Renal cortical epithelial cell (primary cell): ENCODE measurements at regions not wholly inside any gene's neighbourhood (a gene's known extent, or its start where the extent isn't known, plus 50 kb on each side); places are given as distances from the start of the nearest gene placed in this dataset.

Experiments
- DNase-seq: peaks from one replicate; pipeline ENCODE4 v3.0.0-alpha.2; 2011; ENCODE audit warnings: low read depth

DNA sequence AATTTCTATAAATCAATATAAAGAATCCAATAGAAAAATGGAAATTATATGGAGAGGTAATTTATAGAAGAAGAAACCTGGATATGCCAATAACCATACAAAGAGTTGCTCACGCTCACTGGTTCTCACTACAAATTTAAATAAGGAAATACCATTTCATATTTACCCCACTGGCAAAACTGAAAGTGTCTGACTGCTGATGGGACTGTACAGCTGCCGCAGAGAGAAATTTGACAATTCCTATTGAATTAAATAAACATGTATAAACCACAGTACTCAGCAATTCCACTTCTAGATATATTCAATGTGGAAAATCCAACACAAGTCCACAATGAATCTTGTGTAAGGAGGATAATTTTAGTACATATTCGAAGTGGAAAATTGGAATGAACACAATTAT, 830.4 kb upstream of the GRAMD2B start:
- no peak for DNase-seq

GRCh38 chr5:125595095-125595494, 828.1 kb upstream of the GRAMD2B start:
- peak; percentile 13 for DNase-seq

GRCh38 chr5:125595845-125596244, 827.4 kb upstream of the GRAMD2B start:
- DNase-seq, result no peak

DNA sequence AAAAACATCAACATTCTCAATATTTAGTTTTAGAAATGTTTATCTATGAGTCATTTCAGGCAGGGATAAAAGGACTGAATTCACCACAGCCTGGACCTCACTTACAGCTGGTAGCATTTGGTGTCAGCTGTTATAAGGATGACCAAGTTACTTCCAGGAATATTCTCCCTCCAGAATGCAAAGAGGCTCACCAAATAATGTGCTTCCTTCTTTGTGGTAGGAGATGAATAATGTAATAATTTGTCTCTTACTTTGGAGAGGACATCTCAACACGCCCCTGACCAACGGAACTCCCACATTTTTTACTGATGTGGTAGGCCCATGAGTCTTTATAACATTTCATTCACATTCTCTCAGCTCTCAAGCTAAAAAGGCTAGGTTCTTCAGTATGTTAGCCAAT, 825.9 kb upstream of the GRAMD2B start:
- DNase-seq, result no peak

DNA sequence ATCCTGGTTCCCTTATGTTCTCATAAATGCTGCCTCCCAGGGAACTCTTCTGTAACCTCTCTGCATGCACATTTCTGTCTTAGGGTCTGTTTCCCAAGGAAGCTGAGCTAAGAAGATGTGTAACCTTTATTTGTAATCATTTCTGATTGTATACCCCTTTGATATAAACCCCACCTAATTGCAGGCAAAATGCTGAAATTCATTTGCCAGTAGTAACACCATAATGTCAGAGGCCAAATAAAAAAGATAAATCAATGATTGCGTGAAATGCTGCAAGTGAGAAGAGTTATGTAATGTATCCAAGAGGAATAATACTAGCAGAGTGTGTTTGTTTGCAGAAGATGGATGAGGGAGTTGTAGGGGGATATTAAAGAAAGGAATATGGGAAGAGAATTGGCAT, 822.6 kb upstream of the GRAMD2B start:
- DNase-seq, result no peak

DNA sequence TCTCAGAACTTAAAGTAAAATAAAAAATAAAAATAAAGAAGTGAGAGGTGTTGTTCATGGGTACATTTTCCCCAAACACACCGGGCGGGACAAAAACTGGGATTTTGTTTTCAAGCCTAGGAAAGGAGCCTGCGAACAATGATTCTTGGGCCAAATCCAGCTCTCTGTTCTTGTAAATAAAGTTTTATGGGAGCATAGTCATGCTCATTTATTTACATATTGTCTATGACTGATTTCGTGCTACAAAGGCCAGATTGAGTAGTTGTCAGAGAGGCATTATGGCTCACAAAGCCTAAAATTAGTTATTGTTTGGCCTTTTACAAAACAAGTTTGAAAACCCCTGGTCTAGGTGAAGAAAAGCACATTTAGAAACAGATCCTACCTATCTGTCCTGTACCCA, 821.0 kb upstream of the GRAMD2B start:
- DNase-seq, result no peak

GRCh38 chr5:125603321-125603720, 819.9 kb upstream of the GRAMD2B start:
- peak; percentile 36 for DNase-seq

DNA sequence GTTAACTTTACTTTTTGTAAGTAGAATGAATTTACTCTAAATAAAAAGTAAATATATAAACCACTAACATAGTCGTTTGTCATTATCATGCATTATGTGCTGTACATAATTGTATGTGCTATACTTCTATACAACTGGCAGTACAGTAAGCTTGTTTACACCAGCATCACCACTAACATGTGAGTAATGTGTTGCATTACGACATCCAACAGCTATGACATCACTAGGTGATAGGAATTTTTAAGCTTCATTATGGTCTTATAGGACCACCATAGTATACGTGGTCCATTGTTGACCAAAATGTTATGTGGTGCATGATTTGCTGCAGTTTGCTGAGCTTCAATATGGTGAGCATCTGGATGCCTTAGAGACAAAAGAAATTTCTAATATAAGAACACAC, 819.1 kb upstream of the GRAMD2B start:
- peak; percentile 16 for DNase-seq

DNA sequence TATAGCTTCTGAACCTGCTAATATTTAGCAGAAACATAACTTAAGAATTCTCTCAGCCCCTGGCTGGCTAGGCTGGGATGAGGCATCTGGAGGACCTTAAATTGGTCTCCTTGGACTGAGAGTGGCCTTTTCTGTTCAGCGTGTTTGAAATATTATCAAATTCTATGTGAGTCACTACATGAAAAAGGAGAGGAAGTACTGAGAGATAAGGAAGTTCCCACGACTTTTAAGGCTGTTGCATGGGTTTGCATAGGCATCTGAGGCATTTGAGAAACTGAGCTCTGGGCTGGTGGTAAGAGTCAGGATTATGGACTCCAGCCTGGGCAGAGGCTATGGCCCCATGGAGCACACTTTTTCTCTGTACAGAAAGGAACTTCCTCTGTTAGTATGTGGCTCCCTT, 816.2 kb upstream of the GRAMD2B start:
- no peak for DNase-seq

DNA sequence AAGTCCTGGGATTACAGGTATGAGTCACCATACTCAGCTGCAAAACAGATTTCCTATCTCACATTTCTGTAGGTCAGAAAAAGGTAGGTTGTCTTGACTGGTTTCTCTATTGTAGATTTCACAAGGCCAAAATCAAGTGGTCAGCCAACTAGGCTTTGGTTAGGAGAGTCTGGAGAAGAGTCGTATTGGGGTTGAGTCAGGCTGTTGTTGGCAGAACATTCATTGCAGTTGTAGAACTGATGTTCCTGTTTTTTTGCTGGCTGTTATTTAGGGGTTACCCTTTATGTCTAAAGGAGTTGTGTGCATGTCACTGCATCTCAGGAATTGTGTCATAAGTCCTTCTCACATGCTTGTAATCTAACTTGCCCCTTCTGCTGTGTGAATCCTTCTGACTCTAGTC, 814.2 kb upstream of the GRAMD2B start:
- DNase-seq, result no peak

GRCh38 chr5:125610892-125611291, 812.3 kb upstream of the GRAMD2B start:
- no peak for DNase-seq

- no peak for DNase-seq
These were observed 811.7 kb upstream of the GRAMD2B start for GRCh38 chr5:125611541-125611940.

DNA sequence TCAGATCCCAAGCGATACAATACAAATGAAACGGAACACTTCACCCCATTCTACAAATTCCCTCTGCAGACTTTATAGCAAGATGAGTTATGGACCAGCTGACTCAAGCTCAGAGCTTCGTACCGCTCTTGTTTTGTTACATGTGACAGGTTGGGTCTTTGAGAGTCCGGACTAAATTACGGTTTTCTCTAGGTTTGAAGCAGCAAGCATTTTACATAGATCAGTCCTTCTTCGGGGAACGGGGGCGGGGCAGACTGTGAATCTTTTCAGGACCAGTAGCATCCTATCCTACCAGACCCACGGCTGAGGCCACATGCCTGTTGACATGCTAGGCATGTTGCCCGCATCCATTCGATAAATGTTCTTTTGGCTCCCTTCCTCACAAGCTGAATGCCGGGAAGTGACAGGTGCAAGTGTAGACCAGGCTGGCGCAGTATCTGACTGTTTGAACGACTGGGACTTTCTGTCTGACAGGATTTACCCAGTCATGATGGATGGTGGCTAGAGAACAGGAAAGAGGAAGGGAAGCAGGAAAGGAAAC, 811.0 kb upstream of the GRAMD2B start:
- DNase-seq, result no peak

DNA sequence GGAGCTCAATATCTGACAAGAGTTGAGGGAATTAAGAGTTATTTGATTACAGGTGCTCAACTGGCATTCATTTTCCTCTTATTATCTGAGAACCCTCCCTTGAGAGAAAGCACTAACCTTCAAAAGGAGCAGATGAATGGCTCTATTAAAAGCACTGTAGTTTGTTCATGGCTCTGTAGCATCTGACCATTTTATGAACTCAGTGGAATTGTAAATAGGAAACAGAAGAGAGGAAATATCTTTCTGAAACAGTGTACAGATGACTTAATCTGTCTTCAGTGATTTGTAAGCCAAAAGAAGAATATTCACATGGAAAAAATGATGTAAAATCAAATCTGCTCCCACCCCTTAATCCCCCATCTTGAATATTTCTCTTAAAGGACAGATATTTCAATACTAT, 810.4 kb upstream of the GRAMD2B start:
- no peak for DNase-seq

- DNase-seq, result no peak
These were observed 793.0 kb upstream of the GRAMD2B start for GRCh38 chr5:125630237-125630636.

- DNase-seq, result no peak
These were observed 789.7 kb upstream of the GRAMD2B start for GRCh38 chr5:125633523-125633922.

GRCh38 chr5:125634216-125634835, 788.9 kb upstream of the GRAMD2B start:
- DNase-seq, result no peak

DNA sequence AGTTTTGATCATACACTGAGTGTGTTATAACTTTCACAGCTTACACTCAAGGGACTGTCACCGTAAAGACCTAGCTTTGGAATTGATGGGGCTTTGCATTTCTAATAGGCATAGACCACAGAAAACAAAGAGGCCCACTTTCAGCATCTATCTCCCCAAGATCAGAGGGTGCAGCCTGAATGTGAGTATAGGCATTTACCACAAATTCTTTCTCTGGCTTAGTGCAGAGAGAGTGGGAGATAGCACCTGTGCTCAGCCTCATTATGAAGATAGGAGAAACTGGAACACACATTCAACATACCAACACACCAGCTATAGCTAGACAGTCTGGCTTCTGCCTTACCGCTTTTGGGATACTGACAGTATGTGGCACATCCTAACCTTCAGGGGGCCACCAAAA, 783.4 kb upstream of the GRAMD2B start:
- DNase-seq, result no peak

GRCh38 chr5:125652761-125653160, 770.4 kb upstream of the GRAMD2B start:
- DNase-seq, result no peak

GRCh38 chr5:125654392-125654791, 768.8 kb upstream of the GRAMD2B start:
- no peak for DNase-seq

DNA sequence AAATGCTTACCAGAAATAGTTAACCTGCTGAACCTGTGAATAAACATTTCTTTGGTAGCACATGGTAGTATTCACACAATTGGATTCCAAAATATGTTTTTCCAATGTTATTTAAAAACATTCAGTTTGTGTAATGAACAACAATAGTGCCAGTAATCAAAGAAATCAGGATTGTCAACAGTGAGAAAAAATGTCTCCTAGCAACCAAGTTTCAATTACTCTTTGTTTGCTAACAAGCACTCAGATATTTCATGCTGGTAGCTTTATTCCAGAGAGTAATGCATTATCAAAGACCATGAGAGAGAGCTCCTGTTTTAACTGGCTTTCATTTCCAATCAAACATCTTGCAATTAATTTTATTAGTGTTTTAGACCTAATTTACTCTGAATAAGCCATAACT, 768.1 kb upstream of the GRAMD2B start:
- DNase-seq, result peak; percentile 50

- no peak for DNase-seq
These were observed 765.3 kb upstream of the GRAMD2B start for GRCh38 chr5:125657936-125658335.

DNA sequence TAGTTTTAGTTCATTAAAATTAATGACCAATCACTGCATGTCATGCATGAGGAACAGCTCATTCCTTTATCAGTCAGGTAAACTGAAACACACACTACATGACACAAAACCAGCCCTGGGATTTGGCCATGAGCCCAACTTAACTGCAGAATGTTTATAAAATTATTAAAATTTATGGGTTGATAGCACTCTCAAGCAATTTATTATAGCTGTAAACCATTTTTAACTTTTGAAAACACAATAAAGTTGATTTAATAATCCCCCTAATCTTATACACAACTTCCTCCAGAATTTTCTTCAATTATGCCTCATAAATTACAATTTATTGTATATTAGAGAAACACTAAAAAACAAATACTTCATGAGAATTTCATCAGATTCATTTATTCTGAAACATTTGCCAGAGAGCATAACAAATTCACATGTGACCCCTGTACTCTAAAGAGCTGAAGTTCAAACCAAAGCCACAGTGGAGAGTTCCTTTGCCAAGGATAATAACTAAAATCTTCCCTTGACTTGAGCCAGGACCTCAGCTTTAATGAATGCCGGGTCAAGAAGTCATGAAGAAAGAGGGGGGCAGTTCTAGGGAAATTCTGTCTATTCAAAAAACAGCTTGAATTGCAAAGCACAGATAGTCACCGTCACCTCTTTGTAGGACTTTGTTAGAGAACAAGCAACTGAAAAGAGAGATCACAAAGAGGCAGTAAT, 763.7 kb upstream of the GRAMD2B start:
- DNase-seq, result peak; percentile 22
